ENCODE measurements at regions not wholly inside any gene's neighbourhood (a gene's known extent, or its start where the extent isn't known, plus 50 kb on each side); places are given as distances from the start of the nearest gene placed in this dataset.

GRCh38 chr13:46996316-46997030, 99.6 kb upstream of the HTR2A start:
- TF ChIP-seq CTCF (conservative IDR thresholded peaks at IDR 0.05; ENCODE audit: low read length) (no peak), EZH2phosphoT487 (IDR thresholded peaks at IDR 0.05; ENCODE audit: borderline replicate concordance) (no peak)

Data from Loucy (cell line).